Kidney (tissue), 13 donors: ENCODE measurements at regions not wholly inside any gene's neighbourhood (a gene's known extent, or its start where the extent isn't known, plus 50 kb on each side); places are given as distances from the start of the nearest gene placed in this dataset.

Experiments used
- DNase-seq, 5 donors: peaks; one replicate each; pipeline ENCODE4 v3.0.0-alpha.2; 2013 to 2020
- FAIRE-seq: peaks from 2 replicates; lab custom pipeline; 2012; peaks lifted over from hg19 to GRCh38; lab: Jason Lieb, UNC
- H3K27ac ChIP-seq, 2 donors: one replicate each; pipeline ENCODE4 v1.7.0; 2013; ENCODE audit warnings: low read depth in 2 of 2, low read length in 2 of 2, inconsistent platforms in 1 of 2
- H3K27me3 ChIP-seq: one replicate; pipeline ENCODE4 v1.7.1; 2013; ENCODE audit warnings: low read length, inconsistent platforms; ENCODE audit not compliant: control insufficient read depth, insufficient read depth
- H3K36me3 ChIP-seq, 3 donors: one replicate each; pipeline versions ENCODE4 v1.7.0 to v1.7.1; 2013; ENCODE audit warnings: low read length in 3 of 3, control low read depth in 1 of 3, inconsistent platforms in 1 of 3; ENCODE audit not compliant: insufficient read depth in 3 of 3, control insufficient read depth in 2 of 3
- H3K4me1 ChIP-seq, 3 donors: one replicate each; pipeline versions ENCODE4 v1.7.0 to v1.7.1; 2013; ENCODE audit warnings: low read length in 3 of 3, inconsistent platforms in 1 of 3, low read depth in 1 of 3; ENCODE audit not compliant: control insufficient read depth in 2 of 3, insufficient read depth in 2 of 3
- H3K4me3 ChIP-seq, 3 donors: one replicate each; pipeline versions ENCODE4 v1.7.0 to v1.8.1; 2013; ENCODE audit warnings: low read length in 3 of 3, control low read depth in 1 of 3, inconsistent platforms in 1 of 3
- H3K9ac ChIP-seq, 3 donors: one replicate each; pipeline versions ENCODE4 v1.7.0 to v1.7.1; 2013; ENCODE audit warnings: low read length in 3 of 3, control low read depth in 1 of 3, inconsistent platforms in 1 of 3
- H3K9me3 ChIP-seq, 3 donors: one replicate each; pipeline versions ENCODE4 v1.7.0 to v1.7.1; 2013; ENCODE audit warnings: low read length in 3 of 3, control low read depth in 1 of 3, inconsistent platforms in 1 of 3; ENCODE audit not compliant: control insufficient read depth in 2 of 3, insufficient read depth in 1 of 3
- intact Hi-C: fragments of 100-400 bp; cut with DNase I; formaldehyde crosslinking; loops from one replicate; pipeline ENCODE4 v1.11.1; 2022
- TF ChIP-seq, protein P1 (sequence below): IDR thresholded peaks from 3 replicates; pipeline ENCODE4 v1.5.1; 2012; ENCODE audit warnings: mild to moderate bottlenecking, moderate library complexity, borderline replicate concordance; ENCODE audit not compliant: insufficient read depth; ENCODE audit errors: extremely low read depth
- donor health status: control.
- donor health status: control.
- donor health status: control.
- donor health status: control.
- donor health status: control.
- donor health status: DM: yes; HTN: yes; CAD: no.
- donor health status: Normal renal cell carcinoma (clear cell type).

DNA sequence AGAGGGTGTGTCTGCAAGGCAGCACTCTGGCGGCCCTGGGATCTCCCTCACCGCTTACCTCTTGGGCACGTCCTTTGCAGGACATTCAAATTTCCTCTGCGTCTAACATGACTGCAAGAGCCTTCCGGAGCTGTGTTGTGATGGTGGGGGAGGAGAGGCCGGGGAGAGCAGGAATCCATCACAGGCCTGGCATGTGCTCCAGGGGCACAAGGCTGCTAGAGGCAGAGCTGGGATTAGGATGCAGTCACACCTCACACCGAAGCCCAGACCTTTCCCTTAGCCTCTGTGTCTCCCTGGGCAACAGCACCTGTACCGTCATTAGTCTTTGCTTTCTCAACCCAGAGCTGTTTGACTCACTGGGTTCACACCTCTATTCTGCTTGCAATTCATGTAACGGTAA is 111.3 kb downstream of the CMPK2 start:
- Histone ChIP-seq H3K4me3 (no peak overlapping the region), H3K4me1 (no peaks in the 10 kb centered on the region), H3K27me3 (no peaks in the 10 kb centered on the region), H3K9me3 (no peaks in the 10 kb centered on the region), H3K27ac (no peak overlapping the region), H3K9ac (no peak overlapping the region), H3K36me3 (no peaks in the 10 kb centered on the region)
- intact Hi-C loops: no loop called here
- no peak for FAIRE-seq
- peak in 4 of 5 donors; percentile 42 to 64 (median 60) for DNase-seq
- TF ChIP-seq, protein P1, sequence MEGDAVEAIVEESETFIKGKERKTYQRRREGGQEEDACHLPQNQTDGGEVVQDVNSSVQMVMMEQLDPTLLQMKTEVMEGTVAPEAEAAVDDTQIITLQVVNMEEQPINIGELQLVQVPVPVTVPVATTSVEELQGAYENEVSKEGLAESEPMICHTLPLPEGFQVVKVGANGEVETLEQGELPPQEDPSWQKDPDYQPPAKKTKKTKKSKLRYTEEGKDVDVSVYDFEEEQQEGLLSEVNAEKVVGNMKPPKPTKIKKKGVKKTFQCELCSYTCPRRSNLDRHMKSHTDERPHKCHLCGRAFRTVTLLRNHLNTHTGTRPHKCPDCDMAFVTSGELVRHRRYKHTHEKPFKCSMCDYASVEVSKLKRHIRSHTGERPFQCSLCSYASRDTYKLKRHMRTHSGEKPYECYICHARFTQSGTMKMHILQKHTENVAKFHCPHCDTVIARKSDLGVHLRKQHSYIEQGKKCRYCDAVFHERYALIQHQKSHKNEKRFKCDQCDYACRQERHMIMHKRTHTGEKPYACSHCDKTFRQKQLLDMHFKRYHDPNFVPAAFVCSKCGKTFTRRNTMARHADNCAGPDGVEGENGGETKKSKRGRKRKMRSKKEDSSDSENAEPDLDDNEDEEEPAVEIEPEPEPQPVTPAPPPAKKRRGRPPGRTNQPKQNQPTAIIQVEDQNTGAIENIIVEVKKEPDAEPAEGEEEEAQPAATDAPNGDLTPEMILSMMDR: no peak

DNA sequence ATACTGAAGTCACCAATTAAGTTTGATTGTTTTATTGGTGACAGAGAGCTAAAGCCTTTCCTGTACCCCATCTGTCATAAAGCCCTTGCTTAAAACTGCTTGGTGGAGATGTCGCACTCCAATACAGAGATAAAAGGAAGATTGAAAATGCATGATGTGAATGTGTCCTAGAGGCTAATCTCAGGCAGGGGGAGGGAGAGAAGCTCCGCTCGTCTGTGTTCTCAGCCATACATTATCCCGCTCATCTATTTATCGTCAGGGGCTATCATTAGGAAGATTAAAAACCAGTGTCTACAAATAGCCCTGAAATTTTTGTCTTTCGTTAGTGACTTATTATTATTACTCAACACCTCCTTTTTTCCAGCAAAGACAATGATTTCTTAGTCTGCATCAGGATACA is 110.3 kb downstream of the CMPK2 start:
- no peak for FAIRE-seq
- no peak for DNase-seq
- Histone ChIP-seq H3K4me3 (no peak overlapping the region), H3K9me3 (no peaks in the 10 kb centered on the region), H3K27me3 (no peaks in the 10 kb centered on the region), H3K36me3 (no peaks in the 10 kb centered on the region), H3K4me1 (no peaks in the 10 kb centered on the region), H3K9ac (no peak overlapping the region), H3K27ac (no peak overlapping the region)
- intact Hi-C loops: no loop called here
- TF ChIP-seq, protein P1: no peak

DNA sequence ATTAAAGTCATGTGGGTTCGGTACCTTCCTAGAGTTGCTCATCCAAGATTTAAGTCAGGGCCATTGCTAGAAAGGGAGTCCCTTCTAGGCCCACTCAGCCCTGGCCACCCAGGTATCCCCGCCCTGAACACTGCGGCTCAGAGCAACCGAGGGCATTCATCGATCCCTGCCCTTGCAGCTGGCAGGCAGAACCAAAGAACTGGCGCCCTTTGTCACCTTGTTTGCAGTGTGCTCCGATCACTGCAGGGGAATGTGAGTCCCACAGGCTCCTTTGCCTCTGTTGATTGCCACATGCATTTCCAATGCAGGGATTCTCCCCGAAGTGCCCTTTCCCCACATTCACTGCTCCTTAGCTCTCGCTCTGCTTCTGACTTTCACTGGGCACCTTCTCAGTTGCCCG is 108.5 kb downstream of the CMPK2 start:
- intact Hi-C loops: no loop called here
- no peaks in the 10 kb centered on the region for H3K4me1 ChIP-seq
- DNase-seq (no peak), FAIRE-seq (no peak)
- TF ChIP-seq, protein P1: no peak
- no peaks in the 10 kb centered on the region for H3K27me3 ChIP-seq
- no peaks in the 10 kb centered on the region for H3K36me3 ChIP-seq
- H3K27ac ChIP-seq: no peak overlapping the region
- no peak overlapping the region for H3K4me3 ChIP-seq
- H3K9ac ChIP-seq: no peak overlapping the region
- H3K9me3 ChIP-seq: no peaks in the 10 kb centered on the region

DNA sequence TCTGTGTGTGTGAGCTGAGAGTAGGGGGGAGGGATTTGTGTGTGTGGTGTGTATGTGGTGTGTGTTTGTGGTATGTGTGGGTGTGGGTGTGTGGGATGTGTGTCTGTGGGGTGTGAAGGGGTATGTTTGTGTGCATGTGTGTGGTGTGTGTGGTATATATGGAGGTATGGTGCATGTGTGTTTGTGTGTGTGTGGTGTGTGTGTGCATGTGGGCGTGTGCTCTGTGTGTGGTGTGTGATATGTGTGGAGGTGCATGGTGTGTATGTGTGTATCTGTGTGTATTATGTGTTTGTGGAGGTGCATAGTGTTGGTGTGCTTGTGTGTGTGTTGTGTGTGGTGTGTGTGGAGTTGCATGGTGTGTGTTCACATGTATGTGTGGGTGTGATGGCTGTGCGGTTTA is 106.0 kb downstream of the CMPK2 start:
- Histone ChIP-seq H3K4me3 (no peak overlapping the region), H3K9ac (no peak overlapping the region), H3K4me1 (no peaks in the 10 kb centered on the region), H3K27me3 (no peaks in the 10 kb centered on the region), H3K36me3 (no peaks in the 10 kb centered on the region), H3K27ac (no peak overlapping the region), H3K9me3 (no peaks in the 10 kb centered on the region)
- TF ChIP-seq, protein P1: no peak
- intact Hi-C loops: no loop called here
- FAIRE-seq: no peak
- DNase-seq: no peak
